Neural progenitor cell (in vitro differentiated cells): ENCODE measurements at regions not wholly inside any gene's neighbourhood (a gene's known extent, or its start where the extent isn't known, plus 50 kb on each side); places are given as distances from the start of the nearest gene placed in this dataset.

Experiments used
- CTCF ChIP-seq: fragments of 200-600 bp; sonication (generic); IDR thresholded peaks from 2 replicates; pipeline ENCODE4 v1.5.1; 2017; ENCODE audit warnings: antibody characterized with exemption, mild to moderate bottlenecking
- EZH2 ChIP-seq: fragments of 200-600 bp; sonication (generic); IDR thresholded peaks from 2 replicates; pipeline ENCODE4 v1.6.1; 2017; ENCODE audit warnings: antibody characterized with exemption, mild to moderate bottlenecking, moderate library complexity

- TF ChIP-seq CTCF (no peak), EZH2 (no peak)
Measured at GRCh38 chr4:138671106-138671505, 344.5 kb upstream of the NOCT start.
